ENCODE measurements at regions not wholly inside any gene's neighbourhood (a gene's known extent, or its start where the extent isn't known, plus 50 kb on each side); places are given as distances from the start of the nearest gene placed in this dataset.
"Not testable (repeated sequence)": the region's sequence is repeated elsewhere in the genome, so short reads cannot be mapped to it uniquely, and the experiment has no call there.

DNA sequence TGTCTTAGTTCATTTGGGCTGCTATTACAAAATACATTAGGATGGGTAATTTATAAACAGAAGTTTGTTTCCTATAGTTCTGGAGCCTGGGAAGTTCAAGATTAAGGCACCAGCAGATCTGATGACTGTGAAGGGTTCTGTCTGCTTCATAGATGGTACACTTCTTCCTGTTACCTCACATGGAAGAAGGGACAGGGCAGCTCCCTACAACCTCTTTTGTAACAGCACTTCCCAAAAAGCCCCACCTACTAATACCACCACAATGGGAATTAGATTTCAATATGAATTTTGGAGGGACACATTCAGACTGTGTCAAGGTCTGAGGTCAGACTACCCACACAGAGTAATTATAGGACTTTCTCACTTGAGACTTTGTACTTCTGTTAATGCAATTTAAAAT is 260.3 kb downstream of the ARHGAP12 start:
- H2AFZ ChIP-seq (ENCODE audit: low read depth, low read length): no peak overlapping the region
- in situ Hi-C loops (cut with MboI) (no loop called here), intact Hi-C loops (cut with micrococcal nuclease) (no loop called here)
- no peaks in the 10 kb centered on the region for H4K20me1 ChIP-seq (replicated peaks; ENCODE audit: control insufficient read depth, insufficient read depth, low read length)
- H3K9me1 ChIP-seq (ENCODE audit: control insufficient read depth, insufficient read depth, low read length): no peaks in the 10 kb centered on the region
- no peak for ATAC-seq
- H3K9me3 ChIP-seq (replicated peaks; ENCODE audit: control insufficient read depth, insufficient read depth, low read depth, low read length): no peaks in the 10 kb centered on the region
- H3K27ac ChIP-seq (ENCODE audit: extremely low read depth, low read depth, low read length): no peak overlapping the region
- H3K9ac ChIP-seq (ENCODE audit: insufficient read depth in 1 of 2, low read depth in 2 of 2, low read length in 2 of 2): no peak overlapping the region
- CTCF ChIA-PET (ENCODE audit: low intra/inter-chr PET ratio): no interaction called here
- DNase-seq (ENCODE audit: extremely low read depth in 1 of 4, low spot score in 3 of 4): no peak
- H3K79me2 ChIP-seq (ENCODE audit: control insufficient read depth, insufficient read depth, low read length): no peaks in the 10 kb centered on the region
- TF ChIP-seq NFIX (CRISPR knock-in tag; IDR thresholded peaks at IDR 0.05; ENCODE audit: low read depth): no peak
- no peak for TF ChIP-seq PPARD (CRISPR knock-in tag; IDR thresholded peaks at IDR 0.05)
- TF ChIP-seq, protein P1, sequence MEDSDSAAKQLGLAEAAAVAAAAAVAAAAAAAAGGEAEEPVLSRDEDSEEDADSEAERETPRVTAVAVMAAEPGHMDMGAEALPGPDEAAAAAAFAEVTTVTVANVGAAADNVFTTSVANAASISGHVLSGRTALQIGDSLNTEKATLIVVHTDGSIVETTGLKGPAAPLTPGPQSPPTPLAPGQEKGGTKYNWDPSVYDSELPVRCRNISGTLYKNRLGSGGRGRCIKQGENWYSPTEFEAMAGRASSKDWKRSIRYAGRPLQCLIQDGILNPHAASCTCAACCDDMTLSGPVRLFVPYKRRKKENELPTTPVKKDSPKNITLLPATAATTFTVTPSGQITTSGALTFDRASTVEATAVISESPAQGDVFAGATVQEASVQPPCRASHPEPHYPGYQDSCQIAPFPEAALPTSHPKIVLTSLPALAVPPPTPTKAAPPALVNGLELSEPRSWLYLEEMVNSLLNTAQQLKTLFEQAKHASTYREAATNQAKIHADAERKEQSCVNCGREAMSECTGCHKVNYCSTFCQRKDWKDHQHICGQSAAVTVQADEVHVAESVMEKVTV (CRISPR knock-in tag; IDR thresholded peaks at IDR 0.05): no peak
- TF ChIP-seq ZNF785 (CRISPR knock-in tag; IDR thresholded peaks at IDR 0.05): no peak
- no peak for TF ChIP-seq ZBTB2 (IDR thresholded peaks at IDR 0.05)
- TF ChIP-seq ZNF778 (CRISPR knock-in tag; IDR thresholded peaks at IDR 0.05): no peak
- no peak for TF ChIP-seq RBM14 (IDR thresholded peaks at IDR 0.05; ENCODE audit: borderline replicate concordance, insufficient read depth, low read depth, low read length)
- no peak for TF ChIP-seq ZFP30 (CRISPR knock-in tag; IDR thresholded peaks at IDR 0.05; ENCODE audit: borderline replicate concordance)
- TF ChIP-seq KLF10 (CRISPR knock-in tag; IDR thresholded peaks at IDR 0.05): no peak
- no peak for TF ChIP-seq STAT5B (CRISPR knock-in tag; IDR thresholded peaks at IDR 0.05)
- TF ChIP-seq POLR2A (conservative IDR thresholded peaks at IDR 0.05): no peak
- no peak for FAIRE-seq
- no peak overlapping the region for H3K4me2 ChIP-seq (ENCODE audit: insufficient read depth, low read length)
- H3K4me3 ChIP-seq: no peak overlapping the region
- no peaks in the 10 kb centered on the region; a peak in 1 of 5 replicates for H3K27me3 ChIP-seq (ENCODE audit: control insufficient read depth in 2 of 2, insufficient read depth in 2 of 2, low read length in 2 of 2)
- POLR2A ChIA-PET: no interaction called here
- no peaks in the 10 kb centered on the region for H3K36me3 ChIP-seq (ENCODE audit: control insufficient read depth, insufficient read depth, low read length)
- no TSS peak for BruUV-seq (replicated peaks)
- H3K4me1 ChIP-seq (replicated peaks in 1 of 2; ENCODE audit: control insufficient read depth in 2 of 2, insufficient read depth in 2 of 2, low read length in 2 of 2): no peaks in the 10 kb centered on the region

- POLR2A ChIA-PET: interaction anchor here (0.6 kb wide), 1 partner anchor 1022 kb away, joined by 3 read pairs; no protein-coding TSS in a partner anchor
- H3K79me2 ChIP-seq (ENCODE audit: control insufficient read depth, insufficient read depth, low read length); H3K36me3 ChIP-seq (ENCODE audit: control insufficient read depth, insufficient read depth, low read length); H3K9ac ChIP-seq (ENCODE audit: insufficient read depth in 1 of 2, low read depth in 2 of 2, low read length in 2 of 2); FAIRE-seq; H3K27me3 ChIP-seq (ENCODE audit: control insufficient read depth in 2 of 2, insufficient read depth in 2 of 2, low read length in 2 of 2); BruUV-seq (replicated peaks); H3K9me1 ChIP-seq (ENCODE audit: control insufficient read depth, insufficient read depth, low read length); H3K4me2 ChIP-seq (ENCODE audit: insufficient read depth, low read length); ATAC-seq; H3K9me3 ChIP-seq (replicated peaks; ENCODE audit: control insufficient read depth, insufficient read depth, low read depth, low read length); H3K4me3 ChIP-seq; in situ Hi-C loops (cut with MboI); intact Hi-C loops (cut with micrococcal nuclease); H3K4me1 ChIP-seq (replicated peaks in 1 of 2; ENCODE audit: control insufficient read depth in 2 of 2, insufficient read depth in 2 of 2, low read length in 2 of 2); H2AFZ ChIP-seq (ENCODE audit: low read depth, low read length); H3K27ac ChIP-seq (ENCODE audit: extremely low read depth, low read depth, low read length); H4K20me1 ChIP-seq (replicated peaks; ENCODE audit: control insufficient read depth, insufficient read depth, low read length); CTCF ChIA-PET (ENCODE audit: low intra/inter-chr PET ratio); DNase-seq (ENCODE audit: extremely low read depth in 1 of 4, low spot score in 3 of 4): not testable (repeated sequence)
- WGBS (ENCODE audit: insufficient coverage, low coverage, missing lambda C conversion rate): 0% methylated on average over 3 of the region's 3 CpGs
Observed at GRCh38 chr10:31665764-31666279, 262.8 kb downstream of the ARHGAP12 start.
